OCI-LY3 (cell line): ENCODE measurements at regions not wholly inside any gene's neighbourhood (a gene's known extent, or its start where the extent isn't known, plus 50 kb on each side); places are given as distances from the start of the nearest gene placed in this dataset.

Experiments
- EZH2phosphoT487 ChIP-seq: fragments of 200-600 bp; shearing (Covaris generic); IDR thresholded peaks from 2 replicates; pipeline ENCODE4 v1.6.1; 2018; ENCODE audit warnings: antibody characterized with exemption, mixed run types, low read depth
- TF ChIP-seq, protein P1 (sequence below): fragments of 200-600, 300-600 bp; sonication (generic); IDR thresholded peaks from 2 replicates; pipeline ENCODE4 v1.5.1; 2014; ENCODE audit warnings: antibody characterized with exemption, low read length, low read depth

DNA sequence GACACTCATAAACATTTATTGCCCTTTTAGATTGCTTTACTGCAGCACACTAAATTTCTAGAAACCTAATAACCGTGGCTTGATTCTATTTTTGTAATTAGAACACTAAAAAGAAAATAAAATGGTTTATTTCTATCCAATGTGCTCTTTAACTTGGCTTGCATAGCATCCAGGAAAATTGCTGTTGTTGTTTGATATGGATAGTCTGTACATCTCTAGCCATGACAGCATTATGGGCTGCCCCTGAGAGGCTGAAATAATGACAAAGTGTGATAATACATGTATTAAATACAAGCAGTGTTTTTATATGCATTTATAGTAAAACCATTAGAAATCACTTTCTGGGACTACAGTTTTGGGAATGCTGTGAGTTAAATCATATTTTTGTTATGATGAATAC, 472.5 kb downstream of the EPM2A start:
- TF ChIP-seq, protein P1, sequence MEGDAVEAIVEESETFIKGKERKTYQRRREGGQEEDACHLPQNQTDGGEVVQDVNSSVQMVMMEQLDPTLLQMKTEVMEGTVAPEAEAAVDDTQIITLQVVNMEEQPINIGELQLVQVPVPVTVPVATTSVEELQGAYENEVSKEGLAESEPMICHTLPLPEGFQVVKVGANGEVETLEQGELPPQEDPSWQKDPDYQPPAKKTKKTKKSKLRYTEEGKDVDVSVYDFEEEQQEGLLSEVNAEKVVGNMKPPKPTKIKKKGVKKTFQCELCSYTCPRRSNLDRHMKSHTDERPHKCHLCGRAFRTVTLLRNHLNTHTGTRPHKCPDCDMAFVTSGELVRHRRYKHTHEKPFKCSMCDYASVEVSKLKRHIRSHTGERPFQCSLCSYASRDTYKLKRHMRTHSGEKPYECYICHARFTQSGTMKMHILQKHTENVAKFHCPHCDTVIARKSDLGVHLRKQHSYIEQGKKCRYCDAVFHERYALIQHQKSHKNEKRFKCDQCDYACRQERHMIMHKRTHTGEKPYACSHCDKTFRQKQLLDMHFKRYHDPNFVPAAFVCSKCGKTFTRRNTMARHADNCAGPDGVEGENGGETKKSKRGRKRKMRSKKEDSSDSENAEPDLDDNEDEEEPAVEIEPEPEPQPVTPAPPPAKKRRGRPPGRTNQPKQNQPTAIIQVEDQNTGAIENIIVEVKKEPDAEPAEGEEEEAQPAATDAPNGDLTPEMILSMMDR: no peak
- TF ChIP-seq EZH2phosphoT487: no peak
